Inflammatory macrophage treated with lipopolysaccharide for 4 hours (primary cell): ENCODE measurements at regions not wholly inside any gene's neighbourhood (a gene's known extent, or its start where the extent isn't known, plus 50 kb on each side); places are given as distances from the start of the nearest gene placed in this dataset.
"Not testable (repeated sequence)": the region's sequence is repeated elsewhere in the genome, so short reads cannot be mapped to it uniquely, and the experiment has no call there.

ENCODE experiments used
- DNase-seq: peaks from one replicate; pipeline ENCODE4 v3.0.0-alpha.2; 2020

GRCh38 chr5:101326766-101327165 lies 423.7 kb upstream of the ST8SIA4 start:
- DNase-seq = no peak

GRCh38 chr5:101316401-101316800 lies 413.3 kb upstream of the ST8SIA4 start:
- DNase-seq = not testable (repeated sequence)

- no peak for DNase-seq
Observed at GRCh38 chr5:101306391-101307137, 403.5 kb upstream of the ST8SIA4 start.

- DNase-seq = no peak
Observed at GRCh38 chr5:101296477-101296876, 393.4 kb upstream of the ST8SIA4 start.

GRCh38 chr5:101292199-101292598 lies 389.1 kb upstream of the ST8SIA4 start:
- DNase-seq = no peak

GRCh38 chr5:101290761-101291160 lies 387.7 kb upstream of the ST8SIA4 start:
- not testable (repeated sequence) for DNase-seq

- DNase-seq = no peak
Observed at GRCh38 chr5:101288633-101289032, 385.6 kb upstream of the ST8SIA4 start.

GRCh38 chr5:101284736-101285375 lies 381.8 kb upstream of the ST8SIA4 start:
- DNase-seq = no peak

GRCh38 chr5:101283938-101284337 lies 380.9 kb upstream of the ST8SIA4 start:
- DNase-seq = not testable (repeated sequence)

- DNase-seq = no peak
Observed at GRCh38 chr5:101278917-101279316, 375.8 kb upstream of the ST8SIA4 start.

- no peak for DNase-seq
Observed at GRCh38 chr5:101278011-101278687, 375.1 kb upstream of the ST8SIA4 start.

GRCh38 chr5:101271945-101272344 lies 368.9 kb upstream of the ST8SIA4 start:
- no peak for DNase-seq

GRCh38 chr5:101271416-101271815 lies 368.3 kb upstream of the ST8SIA4 start:
- DNase-seq = no peak

- no peak for DNase-seq
Observed at GRCh38 chr5:101260857-101261256, 357.8 kb upstream of the ST8SIA4 start.

GRCh38 chr5:101253096-101253495 lies 350.0 kb upstream of the ST8SIA4 start:
- DNase-seq = no peak

GRCh38 chr5:101244621-101245020 lies 341.5 kb upstream of the ST8SIA4 start:
- DNase-seq = no peak

- DNase-seq = no peak
Observed at GRCh38 chr5:101212942-101213514, 309.9 kb upstream of the ST8SIA4 start.

- no peak for DNase-seq
Observed at GRCh38 chr5:101206534-101206933, 303.5 kb upstream of the ST8SIA4 start.

- DNase-seq = not testable (repeated sequence)
Observed at GRCh38 chr5:101205065-101205464, 302.0 kb upstream of the ST8SIA4 start.

- DNase-seq = not testable (repeated sequence)
Observed at GRCh38 chr5:101180365-101180764, 277.3 kb upstream of the ST8SIA4 start.

GRCh38 chr5:101176605-101177004 lies 273.5 kb upstream of the ST8SIA4 start:
- no peak for DNase-seq

- DNase-seq = no peak
Observed at GRCh38 chr5:101174981-101175380, 271.9 kb upstream of the ST8SIA4 start.

GRCh38 chr5:101163088-101163487 lies 260.0 kb upstream of the ST8SIA4 start:
- DNase-seq = no peak

GRCh38 chr5:101160002-101160401 lies 256.9 kb upstream of the ST8SIA4 start:
- no peak for DNase-seq
